Raji (cell line): ENCODE measurements at regions not wholly inside any gene's neighbourhood (a gene's known extent, or its start where the extent isn't known, plus 50 kb on each side); places are given as distances from the start of the nearest gene placed in this dataset.

Source experiments
- POLR2A ChIP-seq: IDR thresholded peaks from 2 replicates; pipeline ENCODE4 v1.6.1; 2011; ENCODE audit warnings: low read depth, low read length, control low read depth; ENCODE audit not compliant: insufficient read depth

DNA sequence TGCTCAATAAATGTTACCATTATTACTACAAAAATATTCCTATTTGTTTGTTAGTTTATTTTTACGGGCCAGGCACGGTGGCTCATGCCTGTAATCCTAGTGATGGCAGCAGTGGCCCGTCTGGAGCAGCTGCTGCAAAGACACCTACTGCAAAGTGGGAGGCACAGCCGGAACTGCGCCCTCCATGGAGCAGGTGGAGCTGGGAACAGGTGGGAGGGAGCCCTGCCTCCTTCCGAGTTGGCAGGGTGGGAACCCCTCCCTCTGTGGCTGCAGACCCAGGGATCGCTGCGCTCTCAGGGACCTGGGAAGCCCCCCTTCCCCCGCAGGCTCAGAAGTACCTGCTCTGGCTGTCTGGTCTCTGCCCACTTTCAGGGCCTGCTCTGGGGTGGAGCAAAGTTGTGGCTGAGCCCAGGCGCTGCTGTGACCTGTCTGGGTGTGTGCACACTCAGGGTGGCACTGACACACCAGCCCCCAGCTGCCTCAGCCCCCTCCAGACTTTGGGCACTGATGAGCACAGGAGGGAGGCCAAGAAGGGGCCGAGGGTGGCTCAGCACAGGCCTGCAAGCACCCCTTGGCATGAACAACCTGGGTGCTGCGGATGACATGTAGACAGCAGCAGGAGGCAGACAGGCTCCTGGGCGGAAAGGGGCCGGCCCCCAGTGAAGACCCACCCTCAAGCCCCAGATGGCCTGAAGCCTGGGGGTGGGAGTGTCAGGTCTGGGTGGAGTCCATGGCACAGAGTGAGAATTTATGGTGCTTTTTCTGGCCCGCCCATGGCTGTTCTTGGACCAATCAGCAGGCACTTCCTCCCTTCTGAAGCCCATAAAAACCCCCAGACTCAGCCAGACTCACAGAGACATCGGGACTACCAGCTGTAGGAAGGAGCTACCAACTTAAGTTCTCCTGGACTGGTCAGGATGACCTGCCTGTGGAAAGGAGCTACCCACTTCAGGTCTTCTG, 103.7 kb upstream of the CLMP start:
- TF ChIP-seq POLR2A: no peak

DNA sequence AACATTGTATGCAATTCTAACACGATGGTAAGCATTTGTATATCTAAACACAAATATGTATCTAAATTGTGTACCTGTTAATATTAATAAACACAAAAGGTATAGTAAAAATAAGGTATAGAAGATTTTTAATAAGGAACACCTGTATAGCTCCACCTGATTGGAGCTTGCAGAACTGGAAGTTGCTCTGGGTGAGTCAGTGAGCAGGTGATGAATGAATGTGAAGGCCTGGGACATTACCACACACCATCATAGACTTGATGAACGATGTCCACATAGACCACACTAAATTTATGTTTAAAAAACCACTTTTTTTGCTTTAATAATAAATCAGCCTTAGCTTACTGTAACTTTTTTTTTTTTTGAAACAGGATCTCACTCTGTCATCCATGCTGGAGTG, 97.6 kb upstream of the CLMP start:
- TF ChIP-seq POLR2A: no peak

DNA sequence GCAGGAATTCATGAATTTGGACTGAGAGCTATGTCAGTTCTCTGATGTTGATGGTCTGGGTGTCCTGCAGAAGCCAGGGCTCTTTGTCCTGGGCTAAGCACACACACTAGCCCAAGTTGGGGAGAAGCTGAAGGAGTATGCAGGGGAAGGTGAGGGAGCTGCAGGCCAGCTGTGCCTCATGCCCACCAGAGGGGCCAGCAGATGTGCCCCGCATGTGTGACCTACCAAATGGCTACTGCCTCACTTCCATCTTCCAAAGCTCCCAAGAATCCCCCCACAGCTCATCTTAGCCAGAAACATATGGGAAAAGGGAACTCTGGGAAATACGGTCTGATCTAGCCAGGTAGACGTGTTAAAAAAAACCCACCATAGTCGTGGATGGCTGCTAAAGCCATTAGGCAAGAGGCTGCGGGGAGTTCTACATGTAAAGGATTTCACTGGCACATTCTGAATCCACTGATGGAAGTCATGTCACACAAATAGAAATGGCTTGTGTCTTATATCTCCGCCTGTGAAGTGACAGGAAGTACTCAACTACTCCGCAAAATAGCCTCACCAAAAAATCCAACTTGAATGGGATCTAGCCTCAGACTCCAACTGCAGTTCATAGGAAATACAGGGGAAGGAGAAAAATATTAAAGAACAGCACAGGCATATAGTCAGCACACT, 96.3 kb upstream of the CLMP start:
- no peak for TF ChIP-seq POLR2A

DNA sequence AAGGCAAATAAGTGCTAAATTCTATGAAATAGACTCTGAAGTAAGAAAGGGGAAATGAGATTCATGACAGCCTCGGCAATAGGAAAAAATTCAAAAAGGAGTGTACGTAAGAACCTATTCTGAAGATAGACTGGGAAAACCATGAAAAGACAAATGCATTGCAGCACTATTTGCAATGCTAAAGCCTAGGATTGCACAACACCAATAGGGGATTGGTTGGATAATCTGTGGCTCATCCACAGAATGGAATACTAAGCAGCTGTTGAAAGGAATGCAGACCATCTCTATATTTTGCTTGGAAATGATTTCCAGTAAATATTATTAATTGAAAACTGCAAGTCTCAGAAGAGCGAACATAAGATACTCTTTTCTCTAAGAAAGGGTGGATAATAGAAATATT, 91.7 kb upstream of the CLMP start:
- TF ChIP-seq POLR2A: no peak

DNA sequence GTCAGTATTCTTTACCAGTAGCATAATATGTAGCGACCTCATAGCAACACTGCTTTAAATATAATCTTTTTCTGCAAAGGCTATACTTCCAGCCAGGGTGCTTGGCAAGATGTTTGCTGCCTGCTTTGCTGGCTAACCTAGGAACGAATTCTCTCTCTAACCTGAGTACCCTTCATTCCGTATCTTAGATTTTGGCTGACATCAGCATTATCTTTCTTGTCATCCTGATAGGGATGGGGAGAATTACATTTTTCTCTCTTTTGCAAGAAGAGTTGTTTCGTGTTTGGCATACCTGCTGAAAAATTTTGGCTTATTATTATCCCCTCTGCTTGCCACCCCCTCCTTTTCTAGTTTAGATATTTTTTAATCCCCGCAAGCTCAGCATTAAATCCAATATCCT, 91.2 kb upstream of the CLMP start:
- no peak for TF ChIP-seq POLR2A

DNA sequence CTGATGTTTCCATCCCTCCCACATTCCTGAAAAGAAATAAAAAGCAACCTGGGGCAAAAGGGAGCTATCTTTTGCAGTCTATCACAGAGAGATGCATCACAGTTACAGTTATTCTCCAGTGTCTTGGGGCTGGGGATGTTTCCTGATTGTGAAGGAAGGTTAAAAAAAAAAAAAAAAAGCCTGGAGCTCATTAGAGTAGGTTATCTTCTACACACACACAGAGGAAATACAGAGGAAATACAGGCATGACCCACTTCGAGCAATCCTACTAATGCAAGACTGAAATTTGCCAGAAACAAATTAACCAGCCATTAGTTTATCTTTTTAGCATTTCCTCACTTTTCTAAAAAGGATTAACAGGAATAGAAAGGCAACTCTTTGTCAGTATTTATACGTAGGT, 89.4 kb upstream of the CLMP start:
- no peak for TF ChIP-seq POLR2A

DNA sequence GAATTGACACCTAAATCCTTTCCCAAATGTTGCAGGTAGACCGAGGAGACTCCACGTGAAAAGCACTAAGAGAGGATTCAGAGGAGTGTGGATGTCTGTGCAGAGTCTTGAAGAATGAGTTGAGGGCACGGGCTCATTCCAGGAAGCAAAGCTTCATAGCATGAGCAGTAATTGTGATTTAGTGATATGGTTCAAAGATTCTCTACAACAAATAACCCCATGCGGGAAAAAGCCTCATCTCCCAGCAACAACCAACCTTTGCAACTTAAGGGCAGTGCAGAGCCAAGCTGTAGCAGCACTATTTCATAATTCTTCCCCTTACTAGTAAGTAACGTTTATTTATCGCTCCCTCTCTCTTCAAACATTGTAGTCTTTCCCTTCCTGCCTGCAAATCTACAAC, 87.5 kb upstream of the CLMP start:
- no peak for TF ChIP-seq POLR2A

DNA sequence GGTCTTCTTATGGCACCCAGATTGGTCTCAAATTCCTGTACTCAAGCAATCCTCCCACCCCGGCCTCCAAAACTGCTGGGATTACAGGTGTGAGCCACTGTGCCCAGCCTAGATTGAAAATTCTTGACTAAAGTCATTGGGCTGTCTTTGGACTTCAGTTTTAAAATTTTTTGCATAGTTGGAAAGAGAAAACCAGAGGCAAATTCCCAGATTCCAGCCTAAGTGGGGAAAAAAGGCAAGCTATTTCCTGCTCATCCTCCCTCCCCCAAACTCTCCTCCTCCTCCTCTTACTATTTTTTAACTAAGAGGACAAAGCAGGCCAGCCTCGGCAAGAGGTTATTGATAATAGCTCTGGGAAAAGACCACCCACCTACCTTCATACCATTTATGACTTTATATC, 78.6 kb upstream of the CLMP start:
- no peak for TF ChIP-seq POLR2A

DNA sequence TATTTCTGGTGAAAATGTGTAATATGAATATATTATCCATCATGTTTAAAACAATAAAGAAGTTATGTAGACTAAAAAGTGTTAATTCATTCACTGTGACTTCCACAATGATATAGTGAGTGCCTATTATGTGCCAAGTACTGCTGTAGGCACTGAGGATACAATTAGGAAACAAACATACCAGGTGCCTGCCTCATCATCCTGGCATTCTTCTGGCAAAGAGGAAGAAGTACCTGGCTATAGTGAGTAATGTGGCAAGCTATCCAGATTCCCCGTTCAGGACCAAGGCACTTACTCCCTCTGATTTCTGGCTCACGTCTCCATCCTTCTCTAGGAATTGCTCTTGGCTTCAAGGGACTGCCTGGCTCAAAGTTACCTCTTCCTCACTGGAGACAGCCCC, 77.5 kb upstream of the CLMP start:
- TF ChIP-seq POLR2A: no peak

DNA sequence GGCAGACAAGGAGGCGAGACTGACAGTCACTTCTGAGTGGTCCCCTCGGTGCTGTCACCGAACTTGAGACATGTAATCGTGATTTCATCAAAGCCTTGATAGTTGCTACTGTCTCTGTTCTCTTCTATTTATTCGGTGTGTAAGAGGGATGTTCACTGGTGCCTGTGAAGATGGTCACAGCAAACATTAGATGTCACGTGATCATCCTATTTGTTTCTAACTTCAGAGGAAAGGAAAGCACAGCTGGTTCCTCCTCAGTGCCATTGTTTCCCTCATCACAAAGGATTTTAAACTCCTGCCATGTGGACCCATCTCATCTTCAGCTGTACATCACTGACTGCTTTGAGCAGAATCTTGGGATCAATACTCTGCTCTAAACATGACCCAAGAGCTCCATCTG, 73.1 kb upstream of the CLMP start:
- TF ChIP-seq POLR2A: no peak

DNA sequence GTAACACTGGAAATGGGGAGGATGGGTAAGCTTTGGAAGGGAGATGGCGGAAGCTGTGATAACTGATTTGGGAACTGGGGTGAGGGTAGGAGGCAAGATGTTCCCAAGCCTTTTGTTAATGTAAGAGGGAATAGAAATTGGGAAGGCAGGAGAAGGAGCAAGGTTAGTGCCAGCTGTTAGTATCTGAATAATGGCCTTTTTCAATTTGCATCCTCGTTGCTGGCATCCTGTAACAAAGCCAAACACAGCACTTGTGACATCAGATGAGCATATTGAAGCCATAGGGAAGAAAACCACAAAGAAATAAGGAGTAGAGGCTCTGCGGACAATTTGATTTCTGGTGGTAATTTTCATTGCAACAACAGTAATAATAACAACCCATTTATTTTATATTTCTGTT, 70.9 kb upstream of the CLMP start:
- no peak for TF ChIP-seq POLR2A

DNA sequence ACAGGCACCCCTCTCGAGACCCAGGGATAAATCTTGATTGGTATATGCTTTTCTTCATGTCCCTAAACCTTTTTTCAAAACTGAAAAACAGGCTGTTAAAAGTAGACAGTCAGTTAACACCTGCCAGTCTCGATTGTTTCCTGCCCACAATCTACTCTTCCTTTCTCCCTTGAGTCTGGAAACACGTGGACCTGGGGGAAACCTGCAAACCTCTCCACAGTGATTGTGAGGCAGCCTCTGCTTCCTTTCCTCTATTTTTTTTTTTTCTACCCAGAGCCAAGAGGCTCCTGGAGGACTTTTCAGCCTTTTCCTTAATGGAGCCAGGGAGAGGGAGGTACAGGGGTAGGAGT, 69.4 kb upstream of the CLMP start:
- no peak for TF ChIP-seq POLR2A

DNA sequence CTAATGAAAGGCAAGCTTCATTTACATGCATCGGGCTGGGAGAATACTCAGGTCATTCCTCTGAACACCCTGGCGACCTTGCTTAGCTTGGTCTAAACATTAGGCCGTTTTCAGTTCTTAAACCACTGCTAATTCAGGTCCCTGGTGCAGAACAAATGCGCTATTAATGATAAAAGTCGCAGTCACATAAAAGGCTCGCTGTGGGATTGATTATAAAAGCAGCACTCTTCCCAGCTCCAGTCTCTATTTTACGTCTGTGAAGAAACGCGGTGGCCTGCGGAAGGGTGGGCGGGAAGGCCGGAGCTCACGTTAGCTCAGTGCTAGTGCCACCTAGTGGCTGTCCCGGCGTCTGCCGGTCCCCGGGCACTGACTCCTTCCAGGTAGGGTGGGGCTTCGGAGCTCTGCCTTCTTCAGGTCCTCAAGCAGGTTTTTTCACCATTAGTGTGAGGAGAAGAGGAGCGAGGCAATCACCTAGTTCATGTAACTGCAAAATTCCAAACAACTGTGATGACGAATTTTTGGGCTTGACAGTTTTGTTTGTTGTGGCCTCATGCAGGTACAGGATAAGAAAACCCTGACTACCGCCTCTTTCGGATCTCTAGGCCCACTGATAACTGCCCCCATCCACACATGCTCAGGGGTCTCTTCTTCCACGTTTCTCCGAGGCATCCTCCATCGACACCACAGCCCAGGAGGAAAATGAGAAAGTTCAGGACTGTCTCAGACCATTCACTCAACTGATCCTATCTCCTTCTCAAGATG, 66.5 kb upstream of the CLMP start:
- TF ChIP-seq POLR2A: no peak

DNA sequence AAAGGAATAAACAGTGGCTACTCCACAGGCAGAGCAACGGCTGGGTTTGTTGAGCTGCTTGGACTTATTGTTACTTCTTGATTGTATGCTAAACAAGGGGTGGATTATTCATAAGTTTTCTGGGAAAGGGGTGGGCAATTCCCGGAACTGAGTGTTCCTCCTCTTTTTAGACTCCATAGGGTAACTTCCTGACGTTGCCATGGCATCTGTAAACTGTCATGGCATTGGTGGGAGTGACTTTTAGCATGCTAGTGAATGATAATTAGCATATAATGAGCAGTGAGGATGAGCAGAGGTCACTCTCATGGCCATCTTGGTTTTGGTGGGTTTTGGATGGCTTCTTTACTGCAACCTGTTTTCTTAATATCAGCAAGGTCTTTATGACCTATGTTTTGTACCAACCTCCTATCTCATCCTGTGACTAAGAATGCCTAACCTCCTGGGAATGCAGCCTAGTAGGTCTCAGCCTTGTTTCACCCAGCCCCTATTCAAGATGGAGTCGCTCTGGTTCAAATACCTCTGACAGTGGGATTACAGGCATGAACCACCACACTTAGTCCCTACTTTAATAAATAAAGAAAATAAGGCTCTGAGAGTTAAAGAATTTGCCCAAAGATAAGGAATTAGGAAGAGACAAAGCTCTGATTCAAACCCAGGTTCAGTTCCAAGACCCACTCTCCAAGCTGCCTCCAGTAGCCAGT, 65.6 kb upstream of the CLMP start:
- TF ChIP-seq POLR2A: no peak

DNA sequence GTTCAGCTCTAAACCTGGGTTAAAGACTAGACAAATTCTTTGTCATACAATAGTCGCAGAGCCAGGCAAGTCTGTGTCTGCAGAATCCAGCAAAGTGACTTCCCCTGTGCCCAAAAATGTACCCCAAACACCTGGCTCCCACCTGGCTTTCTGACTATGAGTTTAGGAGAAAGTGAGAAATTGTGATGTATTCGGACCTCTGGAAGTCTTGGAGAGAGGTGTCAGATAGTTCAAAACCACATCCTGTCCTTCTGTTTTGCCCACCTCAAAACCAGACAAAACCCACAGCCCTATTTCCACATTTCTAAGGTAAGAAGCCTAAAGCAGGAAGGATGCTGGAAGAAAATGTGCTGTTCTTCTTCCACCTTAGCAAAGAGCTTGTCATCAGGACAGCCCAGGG, 63.8 kb upstream of the CLMP start:
- TF ChIP-seq POLR2A: no peak
